IPS-15b (cell line): ENCODE measurements at regions not wholly inside any gene's neighbourhood (a gene's known extent, or its start where the extent isn't known, plus 50 kb on each side); places are given as distances from the start of the nearest gene placed in this dataset.

Source experiments
- H3K27me3 ChIP-seq: one replicate; pipeline ENCODE4 v1.6.1; 2013; ENCODE audit warnings: low read length; ENCODE audit not compliant: control insufficient read depth, insufficient read depth
- H3K36me3 ChIP-seq: one replicate; pipeline ENCODE4 v1.6.1; 2013; ENCODE audit warnings: low read length; ENCODE audit not compliant: control insufficient read depth, insufficient read depth
- H3K4me1 ChIP-seq: one replicate; pipeline ENCODE4 v1.6.1; 2013; ENCODE audit warnings: mild to moderate bottlenecking, low read length; ENCODE audit not compliant: control insufficient read depth, insufficient read depth
- H3K4me3 ChIP-seq: one replicate; pipeline ENCODE4 v1.5.1; 2013; ENCODE audit warnings: low read depth, low read length
- H3K9ac ChIP-seq: one replicate; pipeline ENCODE4 v1.6.1; 2013; ENCODE audit warnings: low read depth, mild to moderate bottlenecking, low read length
- H3K9me3 ChIP-seq: one replicate; pipeline ENCODE4 v1.6.1; 2013; ENCODE audit warnings: mild to moderate bottlenecking, low read length; ENCODE audit not compliant: control insufficient read depth, insufficient read depth

DNA sequence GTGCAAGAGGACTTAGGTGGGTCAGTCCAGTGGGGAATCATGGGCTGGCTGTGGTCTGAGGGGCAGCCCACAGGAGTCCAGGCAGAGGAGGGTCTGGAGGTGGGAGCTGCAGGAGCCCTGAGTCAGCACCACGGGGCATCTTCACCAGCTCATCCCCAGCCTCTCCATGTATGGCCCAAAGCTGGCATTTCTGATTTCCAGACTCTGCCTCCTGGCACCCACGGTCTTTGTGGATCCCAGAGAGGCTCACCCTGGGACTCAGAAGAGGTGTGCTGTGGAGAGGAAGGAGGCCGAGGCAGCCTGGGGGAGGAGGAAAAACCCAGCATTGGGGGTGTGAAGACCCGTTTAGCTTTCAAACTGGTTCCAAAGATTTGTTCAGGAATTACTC lies 64.5 kb upstream of the KLF13 start:
- H3K4me1 ChIP-seq, result no peaks in the 10 kb centered on the region
- H3K9ac ChIP-seq, result no peak overlapping the region
- no peaks in the 10 kb centered on the region for H3K27me3 ChIP-seq
- H3K9me3 ChIP-seq, result no peaks in the 10 kb centered on the region
- no peak overlapping the region for H3K4me3 ChIP-seq
- no peaks in the 10 kb centered on the region for H3K36me3 ChIP-seq

DNA sequence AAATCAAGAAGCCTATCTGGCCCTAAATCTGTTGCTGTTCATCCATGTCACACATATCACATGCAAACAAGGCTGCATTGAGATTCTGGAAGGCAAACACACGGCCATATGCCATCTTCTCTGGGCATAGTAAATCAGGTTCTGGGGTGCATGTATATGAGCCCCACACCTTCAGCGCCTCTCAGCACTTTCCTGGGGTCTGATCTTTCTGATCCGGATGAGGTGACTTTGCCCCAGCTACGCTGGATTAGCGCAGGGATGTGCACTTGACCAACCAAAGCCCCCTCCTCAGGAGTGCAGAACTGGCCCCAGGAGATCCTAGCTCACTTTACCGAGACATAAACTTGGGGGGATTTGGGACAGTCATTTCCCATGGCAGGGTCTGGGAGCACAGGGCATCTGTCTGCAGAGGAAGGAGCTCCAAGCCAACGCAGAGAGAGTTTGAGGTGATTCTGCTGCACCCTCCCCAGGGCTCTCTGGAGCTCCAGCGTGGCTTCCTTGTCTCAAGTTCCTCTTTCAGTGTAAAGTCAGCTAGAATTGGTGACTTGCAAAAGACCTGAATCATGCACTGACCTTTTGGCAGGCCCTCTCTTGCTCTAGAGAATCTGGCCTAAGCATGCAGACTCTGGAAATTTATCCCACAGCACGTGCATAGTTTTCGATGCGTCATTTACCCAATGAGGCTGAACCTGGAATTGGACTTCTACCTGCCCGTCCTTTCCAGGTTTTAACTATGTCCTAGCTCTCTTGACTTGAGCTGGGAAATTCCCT lies 63.5 kb upstream of the KLF13 start:
- no peaks in the 10 kb centered on the region for H3K27me3 ChIP-seq
- H3K4me1 ChIP-seq, result no peaks in the 10 kb centered on the region
- H3K9ac ChIP-seq, result no peak overlapping the region
- no peak overlapping the region for H3K4me3 ChIP-seq
- H3K36me3 ChIP-seq, result no peaks in the 10 kb centered on the region
- H3K9me3 ChIP-seq, result no peaks in the 10 kb centered on the region

DNA sequence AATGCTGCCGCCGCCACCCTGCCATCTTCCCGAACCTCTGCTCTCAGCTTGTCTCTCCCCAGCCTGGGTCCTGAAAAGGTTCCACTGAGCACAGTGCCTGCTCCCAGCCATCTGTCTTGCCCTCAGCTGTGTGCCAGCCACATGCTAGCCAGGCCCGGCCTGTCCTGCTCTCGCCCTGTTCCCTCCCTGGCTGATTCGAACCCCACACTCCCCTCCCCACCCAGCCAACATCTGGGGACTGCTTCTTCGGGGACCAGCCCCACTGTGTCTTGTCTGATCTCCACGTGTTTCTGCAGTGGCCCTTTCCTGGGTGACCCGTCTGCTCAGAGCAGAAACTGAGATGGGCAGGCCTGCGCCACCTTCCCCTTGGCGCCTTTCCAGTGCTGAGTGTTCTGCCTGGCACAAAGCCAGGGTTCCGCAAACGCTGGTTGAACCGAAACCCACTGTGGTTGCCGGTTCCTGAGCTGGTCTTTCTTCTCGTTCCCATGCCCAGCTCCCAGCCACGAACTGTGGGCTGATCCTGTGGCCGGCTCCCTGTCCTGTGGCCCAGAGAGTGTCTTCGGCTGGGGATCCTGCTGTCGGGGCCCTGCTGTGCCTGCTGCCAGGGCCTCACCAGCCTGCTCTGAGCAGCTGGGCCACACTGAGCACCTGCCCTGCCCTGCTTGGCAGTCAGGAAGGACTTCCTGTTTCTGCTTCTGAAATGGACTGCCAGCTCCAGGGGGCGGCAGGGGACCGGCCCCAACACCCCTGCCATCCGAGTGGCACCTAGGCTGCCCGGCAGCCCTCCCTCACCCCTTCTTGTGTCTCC lies 62.7 kb upstream of the KLF13 start:
- Histone ChIP-seq H3K27me3 (no peaks in the 10 kb centered on the region), H3K36me3 (no peaks in the 10 kb centered on the region), H3K4me3 (no peak overlapping the region), H3K9me3 (no peaks in the 10 kb centered on the region), H3K4me1 (no peaks in the 10 kb centered on the region), H3K9ac (no peak overlapping the region)

DNA sequence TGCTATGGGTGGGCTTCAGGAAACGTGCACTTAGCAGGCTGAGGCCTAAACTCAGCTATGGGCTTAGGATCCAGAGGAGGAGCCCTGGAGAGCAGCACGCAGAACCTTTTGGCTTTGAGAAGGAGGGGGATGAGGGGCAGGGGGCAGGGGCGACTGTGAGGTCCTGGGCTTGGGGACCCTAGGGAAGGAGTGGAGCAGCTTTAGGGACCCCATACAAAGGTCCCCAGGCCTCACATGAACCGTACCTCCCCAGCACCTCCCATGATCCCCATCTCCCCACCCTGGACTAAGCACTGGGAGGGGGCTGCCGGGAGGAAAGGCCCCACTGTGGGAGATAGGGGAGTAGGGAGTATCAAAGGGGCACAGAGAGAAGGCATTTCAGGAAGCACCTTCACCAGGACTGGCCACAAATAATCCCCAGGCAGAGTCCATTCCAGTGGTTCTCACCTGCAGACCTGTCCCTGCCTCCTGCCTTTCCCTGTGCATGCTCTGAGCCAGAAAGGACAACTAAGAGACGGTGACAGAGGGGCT lies 62.0 kb upstream of the KLF13 start:
- no peak overlapping the region for H3K9ac ChIP-seq
- no peaks in the 10 kb centered on the region for H3K9me3 ChIP-seq
- no peaks in the 10 kb centered on the region for H3K4me1 ChIP-seq
- H3K27me3 ChIP-seq, result no peaks in the 10 kb centered on the region
- no peak overlapping the region for H3K4me3 ChIP-seq
- H3K36me3 ChIP-seq, result no peaks in the 10 kb centered on the region

DNA sequence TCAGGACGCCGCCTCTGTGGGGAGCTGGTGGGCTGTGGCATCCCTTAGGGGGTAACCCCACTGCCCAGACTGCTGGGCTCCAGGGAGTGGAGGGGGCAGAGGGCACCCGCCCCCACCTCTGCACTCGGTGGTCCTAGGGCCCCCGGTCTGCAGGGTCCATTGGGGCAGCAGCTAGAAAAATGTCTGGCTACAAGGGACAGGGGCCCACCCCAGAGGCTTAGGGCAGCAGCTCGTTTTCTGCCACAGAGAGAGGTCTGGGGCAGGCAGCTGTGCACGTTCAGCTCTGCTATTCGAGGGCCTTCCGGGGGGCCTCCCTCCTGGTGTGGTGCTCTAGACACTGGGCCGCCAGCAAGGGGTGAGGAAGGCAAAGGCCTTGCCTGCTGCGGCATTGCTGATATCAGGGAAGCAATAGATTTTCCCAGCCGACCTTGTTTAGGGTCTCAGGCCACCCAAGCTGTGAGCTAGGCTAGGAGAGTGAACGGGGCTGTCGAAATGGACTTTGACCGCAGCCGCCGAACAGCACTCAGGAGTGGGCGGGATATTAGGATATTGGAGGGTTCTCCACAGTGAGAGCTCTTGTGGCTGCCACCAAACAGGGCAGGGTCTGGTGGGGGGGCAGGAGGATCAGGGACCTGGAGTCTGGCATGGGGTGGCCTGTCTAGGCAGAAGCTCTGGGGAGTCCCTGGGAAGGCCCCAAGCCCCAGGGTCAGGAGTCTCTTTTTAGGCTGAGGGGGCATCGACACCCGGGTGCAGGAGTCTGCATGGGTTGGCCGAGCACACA lies 61.4 kb upstream of the KLF13 start:
- H3K9ac ChIP-seq, result no peak overlapping the region
- H3K27me3 ChIP-seq, result no peaks in the 10 kb centered on the region
- H3K9me3 ChIP-seq, result no peaks in the 10 kb centered on the region
- no peak overlapping the region for H3K4me3 ChIP-seq
- no peaks in the 10 kb centered on the region for H3K36me3 ChIP-seq
- no peaks in the 10 kb centered on the region for H3K4me1 ChIP-seq

DNA sequence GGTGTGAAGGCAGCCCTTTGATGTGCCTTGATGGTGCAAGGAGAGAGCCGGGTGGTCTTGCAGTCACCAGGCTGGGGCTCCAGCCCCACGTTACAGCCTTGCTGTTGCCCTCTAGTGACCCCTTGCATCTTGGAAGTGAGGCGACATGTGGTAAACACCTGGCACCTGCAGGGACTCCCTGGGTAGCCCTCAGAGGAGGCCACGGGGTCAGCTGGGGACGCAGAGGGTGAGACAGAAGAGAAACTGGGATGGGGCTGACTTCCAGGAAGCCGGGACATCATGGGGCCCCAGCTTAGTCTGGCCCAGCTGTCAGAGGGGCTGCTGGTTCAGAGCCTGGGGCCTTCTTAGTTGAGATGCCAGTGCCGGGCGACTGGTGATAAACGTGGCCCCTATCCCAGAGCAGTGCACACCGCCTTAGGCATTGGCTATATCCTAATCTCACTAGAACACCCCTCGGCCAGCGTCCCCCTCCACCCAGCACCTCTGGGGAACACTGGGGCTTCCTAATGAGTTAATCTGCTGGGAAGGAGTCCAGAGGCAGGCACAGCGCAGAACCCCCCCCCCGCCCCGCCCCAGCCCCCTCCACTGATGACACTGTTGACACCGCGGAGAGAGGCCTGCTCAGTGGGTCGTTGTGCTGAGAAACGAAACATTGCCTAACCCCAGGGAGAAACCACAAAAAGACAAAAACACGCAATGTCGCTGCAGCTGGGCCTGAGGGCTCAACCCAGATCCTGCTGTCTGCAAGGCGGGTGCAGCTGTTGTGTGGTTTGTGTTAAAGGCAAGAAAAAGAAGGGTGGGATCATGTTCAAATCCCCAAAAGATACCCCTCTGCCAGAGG lies 60.5 kb upstream of the KLF13 start:
- no peaks in the 10 kb centered on the region for H3K4me1 ChIP-seq
- H3K27me3 ChIP-seq, result no peaks in the 10 kb centered on the region
- no peak overlapping the region for H3K4me3 ChIP-seq
- H3K9ac ChIP-seq, result no peak overlapping the region
- no peaks in the 10 kb centered on the region for H3K36me3 ChIP-seq
- no peaks in the 10 kb centered on the region for H3K9me3 ChIP-seq

DNA sequence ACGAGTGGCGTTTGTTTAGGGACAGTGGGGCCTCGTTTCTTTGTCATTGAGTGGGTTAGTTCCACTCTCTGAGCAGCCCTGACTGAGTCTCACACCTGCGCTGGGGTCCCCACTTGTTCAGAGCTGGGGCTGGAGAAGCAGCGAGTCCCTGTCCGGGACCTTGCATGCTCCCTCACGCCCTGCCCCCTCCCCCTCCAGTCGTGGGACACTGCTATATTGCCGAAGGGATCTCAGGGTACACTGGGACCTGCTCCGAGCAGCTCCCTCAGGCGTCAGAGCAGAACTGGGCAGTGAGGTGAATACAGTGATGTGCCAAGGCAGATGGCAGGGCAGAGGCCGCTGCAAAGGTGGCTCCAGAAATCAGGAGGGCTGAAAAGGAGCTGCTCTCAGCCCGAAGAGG lies 59.9 kb upstream of the KLF13 start:
- Histone ChIP-seq H3K27me3 (no peaks in the 10 kb centered on the region), H3K9me3 (no peaks in the 10 kb centered on the region), H3K9ac (no peak overlapping the region), H3K4me3 (no peak overlapping the region), H3K4me1 (no peaks in the 10 kb centered on the region), H3K36me3 (no peaks in the 10 kb centered on the region)

DNA sequence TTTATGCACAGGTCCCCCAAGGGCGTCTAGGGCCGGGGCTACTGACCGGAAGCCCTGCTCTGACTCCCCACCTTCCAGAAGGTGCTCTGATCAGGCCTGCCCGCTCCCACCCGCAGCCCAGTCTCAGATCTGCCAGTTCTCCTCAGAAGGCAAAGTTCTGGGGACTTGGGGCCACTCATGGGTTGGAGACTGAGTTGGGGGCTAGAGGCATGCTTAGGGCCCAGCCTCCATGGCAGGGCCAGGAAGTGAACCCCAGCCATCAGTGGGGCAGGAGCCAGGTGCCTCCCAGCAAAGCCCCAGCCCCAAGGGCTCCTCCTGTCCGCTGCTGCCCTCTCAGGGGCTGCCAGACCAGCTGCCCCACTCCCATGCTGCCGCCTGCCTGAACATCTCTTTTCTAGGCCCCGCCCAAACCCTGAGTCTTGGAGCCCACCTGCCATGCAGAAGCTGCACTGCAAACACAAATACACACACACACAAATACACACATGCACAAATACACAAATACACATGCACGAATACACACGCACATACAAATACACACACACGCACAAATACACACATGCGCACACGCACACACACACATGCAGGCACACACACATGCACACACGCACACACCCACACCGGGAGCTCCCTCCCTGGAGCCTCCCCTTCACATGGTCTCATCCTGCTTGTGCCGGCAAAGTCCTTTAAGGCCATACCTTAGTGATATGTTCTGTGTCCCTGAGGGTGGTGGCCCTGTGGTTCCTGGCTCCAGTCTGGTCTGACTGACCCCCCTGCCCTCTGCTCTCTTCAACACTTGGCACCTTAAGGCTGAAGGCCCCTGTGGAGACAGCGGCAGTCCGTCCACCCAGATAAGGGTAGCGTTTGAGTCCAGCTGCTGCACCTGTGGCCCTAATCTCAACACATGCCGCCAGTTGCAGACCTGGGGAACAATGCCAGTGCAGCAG lies 59.2 kb upstream of the KLF13 start:
- Histone ChIP-seq H3K9ac (no peak overlapping the region), H3K27me3 (no peaks in the 10 kb centered on the region), H3K4me1 (no peaks in the 10 kb centered on the region)

DNA sequence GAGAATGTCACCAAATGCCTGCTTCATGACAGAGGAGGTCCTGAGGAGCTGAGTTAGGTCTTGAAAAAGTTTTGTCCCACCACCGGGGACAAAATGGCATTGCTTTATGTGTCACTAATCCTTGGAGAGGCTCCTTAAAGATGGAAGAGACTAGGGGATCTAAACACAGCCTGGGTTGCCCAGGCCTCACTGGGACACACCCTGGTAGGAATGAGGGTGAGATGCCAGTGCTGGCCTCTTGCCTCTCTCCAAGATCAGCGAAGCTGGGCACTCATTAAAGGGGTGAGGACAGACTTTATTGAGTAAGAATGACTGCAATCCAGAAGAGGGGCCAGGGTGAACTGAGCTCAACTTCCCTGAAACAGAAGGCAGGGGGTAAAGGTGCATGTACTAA lies 58.5 kb upstream of the KLF13 start:
- no peak overlapping the region for H3K4me3 ChIP-seq
- no peaks in the 10 kb centered on the region for H3K36me3 ChIP-seq
- H3K9me3 ChIP-seq, result no peaks in the 10 kb centered on the region
- no peaks in the 10 kb centered on the region for H3K4me1 ChIP-seq
- no peak overlapping the region for H3K9ac ChIP-seq
- H3K27me3 ChIP-seq, result no peaks in the 10 kb centered on the region

More for the DNA sequence above, 59.2 kb upstream of the KLF13 start:
- no peaks in the 10 kb centered on the region for H3K9me3 ChIP-seq
- no peaks in the 10 kb centered on the region for H3K36me3 ChIP-seq
- H3K4me3 ChIP-seq, result no peak overlapping the region

DNA sequence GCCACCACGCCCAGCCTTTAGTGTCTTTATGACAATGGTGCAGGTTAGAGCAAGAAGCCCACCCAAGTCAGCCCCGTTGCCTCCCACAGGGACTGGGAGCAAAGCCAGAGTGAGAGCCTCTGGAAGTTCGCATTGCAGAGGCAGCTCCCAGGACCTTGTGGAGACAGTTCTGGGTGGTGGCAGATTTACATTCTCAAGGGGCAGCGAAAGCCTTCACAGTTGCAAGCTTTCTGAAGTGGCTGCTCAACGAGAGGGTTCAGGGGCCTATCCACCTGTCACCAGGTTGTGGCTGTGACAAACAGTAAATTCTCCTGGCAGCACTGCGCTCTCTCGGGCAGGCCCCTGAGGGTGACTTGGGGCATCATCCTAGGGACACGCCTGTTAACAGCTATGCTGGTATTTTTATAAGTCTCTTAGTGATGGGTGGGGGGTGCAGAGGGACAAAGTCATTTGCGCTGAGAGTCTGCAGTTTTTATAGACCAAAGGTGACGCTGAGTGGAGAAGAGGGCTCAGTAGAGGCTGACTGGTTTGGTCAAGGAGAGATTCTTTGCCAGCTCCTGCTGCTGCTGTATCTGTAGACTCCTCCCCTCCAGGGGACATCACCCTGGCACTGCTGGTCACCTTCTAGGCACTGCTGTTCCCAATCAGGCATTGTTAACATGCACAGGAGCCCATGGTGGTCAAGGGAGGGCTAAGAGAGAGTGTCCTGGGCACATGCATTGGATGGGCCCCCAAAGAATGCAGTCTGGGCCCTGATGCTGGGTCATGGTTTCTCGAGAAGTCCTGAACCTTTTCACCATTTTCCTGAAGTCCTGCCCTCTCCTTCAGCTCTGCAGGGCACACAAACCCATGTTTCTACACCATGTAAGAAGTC lies 57.5 kb upstream of the KLF13 start:
- H3K27me3 ChIP-seq, result no peaks in the 10 kb centered on the region
- no peaks in the 10 kb centered on the region for H3K9me3 ChIP-seq
- no peak overlapping the region for H3K4me3 ChIP-seq
- H3K9ac ChIP-seq, result no peak overlapping the region
- H3K36me3 ChIP-seq, result no peaks in the 10 kb centered on the region
- H3K4me1 ChIP-seq, result no peaks in the 10 kb centered on the region
